HG03432 (cell line): ENCODE measurements at regions not wholly inside any gene's neighbourhood (a gene's known extent, or its start where the extent isn't known, plus 50 kb on each side); places are given as distances from the start of the nearest gene placed in this dataset.

ENCODE experiments used
- ATAC-seq: cut with Tn5 transposase; IDR thresholded peaks from one replicate; pipeline ENCODE4 v1.9.1; 2021; ENCODE audit warnings: mild to moderate bottlenecking, moderate library complexity; ENCODE audit not compliant: unreplicated experiment

GRCh38 chr10:128312250-128312649 is 186.0 kb upstream of the MKI67 start:
- no peak for ATAC-seq

- no peak for ATAC-seq
These were observed 188.5 kb upstream of the MKI67 start for GRCh38 chr10:128314686-128315085.

GRCh38 chr10:128316121-128316726 is 190.0 kb upstream of the MKI67 start:
- ATAC-seq: no peak

GRCh38 chr10:128316925-128317324 is 190.7 kb upstream of the MKI67 start:
- ATAC-seq: no peak

GRCh38 chr10:128318366-128318765 is 192.1 kb upstream of the MKI67 start:
- no peak for ATAC-seq

- ATAC-seq: no peak
These were observed 192.7 kb upstream of the MKI67 start for GRCh38 chr10:128318913-128319312.

- no peak for ATAC-seq
These were observed 195.9 kb upstream of the MKI67 start for GRCh38 chr10:128322106-128322505.

GRCh38 chr10:128322950-128323349 is 196.7 kb upstream of the MKI67 start:
- no peak for ATAC-seq

- no peak for ATAC-seq
These were observed 198.0 kb upstream of the MKI67 start for GRCh38 chr10:128324058-128324827.

GRCh38 chr10:128325788-128326187 is 199.6 kb upstream of the MKI67 start:
- ATAC-seq: no peak

- ATAC-seq: no peak
These were observed 200.0 kb upstream of the MKI67 start for GRCh38 chr10:128326251-128326650.

GRCh38 chr10:128326851-128327250 is 200.6 kb upstream of the MKI67 start:
- ATAC-seq: no peak

- ATAC-seq: no peak
These were observed 210.2 kb upstream of the MKI67 start for GRCh38 chr10:128336401-128336800.

- ATAC-seq: no peak
These were observed 211.7 kb upstream of the MKI67 start for GRCh38 chr10:128337860-128338378.

- ATAC-seq: no peak
These were observed 212.7 kb upstream of the MKI67 start for GRCh38 chr10:128338951-128339350.

- no peak for ATAC-seq
These were observed 213.5 kb upstream of the MKI67 start for GRCh38 chr10:128339753-128340152.

- no peak for ATAC-seq
These were observed 219.1 kb upstream of the MKI67 start for GRCh38 chr10:128345353-128345752.

- no peak for ATAC-seq
These were observed 234.6 kb upstream of the MKI67 start for GRCh38 chr10:128360783-128361182.

GRCh38 chr10:128361487-128361886 is 235.3 kb upstream of the MKI67 start:
- ATAC-seq: no peak

GRCh38 chr10:128362514-128362913 is 236.3 kb upstream of the MKI67 start:
- ATAC-seq: no peak

GRCh38 chr10:128364631-128365030 is 238.4 kb upstream of the MKI67 start:
- ATAC-seq: no peak

GRCh38 chr10:128365156-128365725 is 239.0 kb upstream of the MKI67 start:
- ATAC-seq: no peak
